GF-D8 (cell line): ENCODE measurements at regions not wholly inside any gene's neighbourhood (a gene's known extent, or its start where the extent isn't known, plus 50 kb on each side); places are given as distances from the start of the nearest gene placed in this dataset.
"Not testable (repeated sequence)": the region's sequence is repeated elsewhere in the genome, so short reads cannot be mapped to it uniquely, and the experiment has no call there.

ENCODE experiments used
- DNase-seq: peaks from one replicate; lab custom pipeline; 2025; lab: John Stamatoyannopoulos, UW

- DNase-seq: no peak
These were observed 311.2 kb downstream of the FOXO1 start for GRCh38 chr13:40355126-40355724.

GRCh38 chr13:40356011-40356410 lies 310.4 kb downstream of the FOXO1 start:
- DNase-seq: no peak

- DNase-seq: not testable (repeated sequence)
These were observed 310.0 kb downstream of the FOXO1 start for GRCh38 chr13:40356458-40356857.

- DNase-seq: no peak
These were observed 303.9 kb downstream of the FOXO1 start for GRCh38 chr13:40362502-40362901.

- DNase-seq: no peak
These were observed 302.8 kb downstream of the FOXO1 start for GRCh38 chr13:40363653-40364052.

GRCh38 chr13:40366119-40366518 lies 300.3 kb downstream of the FOXO1 start:
- DNase-seq: no peak

- no peak for DNase-seq
These were observed 298.1 kb downstream of the FOXO1 start for GRCh38 chr13:40368127-40368891.

- no peak for DNase-seq
These were observed 295.8 kb downstream of the FOXO1 start for GRCh38 chr13:40370661-40371060.

- no peak for DNase-seq
These were observed 294.8 kb downstream of the FOXO1 start for GRCh38 chr13:40371531-40372125.

- not testable (repeated sequence) for DNase-seq
These were observed 292.8 kb downstream of the FOXO1 start for GRCh38 chr13:40373608-40374007.

- no peak for DNase-seq
These were observed 290.8 kb downstream of the FOXO1 start for GRCh38 chr13:40375489-40376171.

GRCh38 chr13:40376296-40376849 lies 290.1 kb downstream of the FOXO1 start:
- DNase-seq: peak; percentile 3

- peak; percentile 40 for DNase-seq
These were observed 289.4 kb downstream of the FOXO1 start for GRCh38 chr13:40376867-40377535.

GRCh38 chr13:40377783-40378182 lies 288.7 kb downstream of the FOXO1 start:
- DNase-seq: no peak

GRCh38 chr13:40379196-40379595 lies 287.2 kb downstream of the FOXO1 start:
- no peak for DNase-seq

- DNase-seq: no peak
These were observed 286.5 kb downstream of the FOXO1 start for GRCh38 chr13:40379794-40380578.

- no peak for DNase-seq
These were observed 284.3 kb downstream of the FOXO1 start for GRCh38 chr13:40381935-40382764.

GRCh38 chr13:40383132-40383531 lies 283.3 kb downstream of the FOXO1 start:
- DNase-seq: no peak

- no peak for DNase-seq
These were observed 282.6 kb downstream of the FOXO1 start for GRCh38 chr13:40383885-40384284.
